PC-3 (cell line): ENCODE measurements at regions not wholly inside any gene's neighbourhood (a gene's known extent, or its start where the extent isn't known, plus 50 kb on each side); places are given as distances from the start of the nearest gene placed in this dataset.
A peak's percentile ranks its signal among the peaks of the same experiment; 100 is the strongest.

Source experiments
- ATAC-seq: fragments of 200-7000 bp; cut with Tn5 transposase; 2 replicates; pipeline ENCODE4 v1.9.1; 2020; ENCODE audit warnings: mild to moderate bottlenecking, moderate library complexity
- BruUV-seq: library from RNA; stranded (reverse); fragments of 400-500 nt; replicated peaks from 2 replicates; lab custom pipeline; 2021; lab: Mats Ljungman, UMichigan
- CTCF ChIA-PET: fragments of 300-600 bp; sonication (Branson Sonifier 250); formaldehyde crosslinking; loops from one replicate; lab custom pipeline; 2022; ENCODE audit warnings: antibody characterized with exemption; lab: Charles Lee
- POLR2A ChIA-PET: fragments of 300-600 bp; sonication (Branson Sonifier 250); formaldehyde crosslinking; loops from one replicate; lab custom pipeline; 2022; ENCODE audit warnings: antibody characterized with exemption; ENCODE audit not compliant: unreplicated experiment; lab: Charles Lee
- DNase-seq: peaks from one replicate; pipeline ENCODE4 v3.0.0-alpha.2; 2015
- H2AFZ ChIP-seq: fragments of 300-600 bp; sonication (generic); 2 replicates; pipeline ENCODE4 v1.6.0; 2016; ENCODE audit warnings: antibody characterized with exemption, low read length
- H3F3A ChIP-seq: fragments of 300-600 bp; sonication (generic); one replicate; pipeline ENCODE4 v1.6.0; 2017; ENCODE audit warnings: antibody characterized with exemption, low read length, control low read depth, mild to moderate bottlenecking; ENCODE audit not compliant: unreplicated experiment
- H3K27ac ChIP-seq: fragments of 300-600 bp; sonication (generic); 2 replicates; pipeline ENCODE4 v1.5.1; 2016; ENCODE audit warnings: mild to moderate bottlenecking, low read length
- H3K27me3 ChIP-seq: fragments of 300-600 bp; sonication (generic); 2 replicates; pipeline ENCODE4 v1.6.1; 2016; ENCODE audit warnings: low read length, mixed read lengths
- H3K36me3 ChIP-seq: fragments of 300-600 bp; sonication (generic); 2 replicates; pipeline ENCODE4 v1.6.1; 2016; ENCODE audit warnings: low read depth, mixed run types, low read length, mixed read lengths
- H3K4me1 ChIP-seq: fragments of 300-600 bp; sonication (generic); 2 replicates; pipeline ENCODE4 v1.5.1; 2016; ENCODE audit warnings: low read length; ENCODE audit not compliant: insufficient read depth
- H3K4me2 ChIP-seq: fragments of 300-600 bp; sonication (generic); 2 replicates; pipeline ENCODE4 v1.6.0; 2016; ENCODE audit warnings: low read length
- H3K4me3 ChIP-seq: fragments of 300-600 bp; sonication (generic); 2 replicates; pipeline ENCODE4 v1.5.1; 2016; ENCODE audit warnings: mild to moderate bottlenecking, low read length, mixed read lengths
- H3K79me2 ChIP-seq: fragments of 300-600 bp; sonication (generic); 2 replicates; pipeline ENCODE4 v1.6.1; 2017; ENCODE audit warnings: low read length, mixed read lengths
- H3K9ac ChIP-seq: fragments of 300-600 bp; sonication (generic); 2 replicates; pipeline ENCODE4 v1.6.0; 2016; ENCODE audit warnings: mild to moderate bottlenecking, low read length
- H3K9me2 ChIP-seq: fragments of 300-600 bp; sonication (generic); replicated peaks from 2 replicates; pipeline ENCODE4 v1.6.1; 2016; ENCODE audit warnings: mixed run types, low read length, mixed read lengths
- H3K9me3 ChIP-seq: fragments of 300-600 bp; sonication (generic); 2 replicates; pipeline ENCODE4 v1.6.1; 2016; ENCODE audit warnings: low read length, mixed read lengths
- H4K20me1 ChIP-seq: fragments of 300-600 bp; sonication (generic); 2 replicates; pipeline ENCODE4 v1.6.1; 2016; ENCODE audit warnings: low read length, mixed read lengths
- CTCF ChIP-seq: fragments of 300-600 bp; sonication (generic); conservative IDR thresholded peaks from 2 replicates; pipeline ENCODE4 v1.5.1; 2017; ENCODE audit warnings: antibody characterized with exemption, low read depth, mild to moderate bottlenecking, low read length
- EZH2 ChIP-seq: fragments of 300-600 bp; sonication (generic); IDR thresholded peaks from one replicate; pipeline ENCODE4 v1.6.1; 2017; ENCODE audit warnings: antibody characterized with exemption, mild to moderate bottlenecking, low read length; ENCODE audit not compliant: unreplicated experiment
- EZH2phosphoT487 ChIP-seq: fragments of 300-600 bp; sonication (generic); IDR thresholded peaks from 2 replicates; pipeline ENCODE4 v1.6.1; 2018; ENCODE audit warnings: mild to moderate bottlenecking, antibody characterized with exemption, low read length, borderline replicate concordance
- intact Hi-C: fragments of 100-400 bp; cut with micrococcal nuclease; formaldehyde crosslinking; loops from 2 replicates; pipeline ENCODE4 v1.9.0; 2023

GRCh38 chr11:41988951-41989572 is 529.6 kb upstream of the LRRC4C start:
- ATAC-seq = no peak
- H3K9ac ChIP-seq = no peak overlapping the region
- H3K9me2 ChIP-seq = no peaks in the 10 kb centered on the region
- ChIA-PET POLR2A (no interaction called here), CTCF (no interaction called here)
- no peaks in the 10 kb centered on the region for H3K27me3 ChIP-seq
- H4K20me1 ChIP-seq = no peaks in the 10 kb centered on the region
- no peak overlapping the region for H3K4me2 ChIP-seq
- DNase-seq = no peak
- no peaks in the 10 kb centered on the region for H3F3A ChIP-seq
- no peak for TF ChIP-seq EZH2phosphoT487
- TF ChIP-seq CTCF = no peak
- TF ChIP-seq EZH2 = no peak
- no peaks in the 10 kb centered on the region for H3K9me3 ChIP-seq
- no TSS peak for BruUV-seq
- no peak overlapping the region for H3K4me3 ChIP-seq
- no peaks in the 10 kb centered on the region for H3K36me3 ChIP-seq
- 0 out of 2 replicates have a peak, but pooled peaks cover 8% of the 10 kb centered on the region for H3K4me1 ChIP-seq
- intact Hi-C loops = no loop called here
- no peaks in the 10 kb centered on the region for H3K79me2 ChIP-seq
- H2AFZ ChIP-seq = no peak overlapping the region
- no peak overlapping the region for H3K27ac ChIP-seq

DNA sequence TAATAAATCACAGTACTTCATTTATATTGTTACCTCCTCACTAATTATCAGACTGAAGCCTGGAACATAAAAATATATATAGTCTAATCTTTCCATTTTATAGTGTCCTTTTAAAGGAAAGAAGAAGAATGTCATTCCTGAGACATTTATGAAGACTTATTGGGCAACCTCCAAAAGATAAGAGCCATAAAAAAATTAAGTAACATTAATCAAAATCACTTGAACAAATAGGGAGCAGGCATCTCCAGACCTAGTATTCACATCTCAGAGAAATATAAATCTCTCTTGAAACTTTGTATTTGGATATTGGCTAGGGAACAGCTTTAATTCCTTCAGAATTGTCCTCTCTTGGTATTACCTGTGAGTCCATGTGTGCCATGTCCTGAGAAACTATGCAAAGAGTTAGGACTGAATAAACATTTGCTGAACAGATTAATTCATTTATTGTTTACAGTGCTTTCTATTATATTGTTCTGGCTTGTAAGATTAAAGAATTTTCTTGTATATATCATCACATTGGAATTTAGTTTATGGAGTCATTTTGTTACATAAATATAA is 530.5 kb upstream of the LRRC4C start:
- Histone ChIP-seq H3K79me2 (no peaks in the 10 kb centered on the region), H3K27ac (peak overlapping the region; percentile 24; the same call in 1 of the 2 replicates), H3F3A (no peaks in the 10 kb centered on the region), H3K4me2 (peak overlapping the region; percentile 23; the same call in 1 of the 2 replicates), H3K4me3 (no peak overlapping the region), H4K20me1 (no peaks in the 10 kb centered on the region), H3K9me2 (no peaks in the 10 kb centered on the region), H3K9me3 (no peaks in the 10 kb centered on the region), H3K27me3 (no peaks in the 10 kb centered on the region), H3K9ac (no peak overlapping the region), H3K4me1 (0 out of 2 replicates have a peak, but pooled peaks cover 8% of the 10 kb centered on the region), H2AFZ (no peak overlapping the region), H3K36me3 (no peaks in the 10 kb centered on the region)
- CTCF ChIA-PET = no interaction called here
- TF ChIP-seq EZH2 = no peak
- no peak for TF ChIP-seq EZH2phosphoT487
- TF ChIP-seq CTCF = no peak
- POLR2A ChIA-PET = no interaction called here
- BruUV-seq = no TSS peak
- intact Hi-C loops = no loop called here
- peak; percentile 50 for DNase-seq
- no peak for ATAC-seq

- TF ChIP-seq CTCF = no peak
- no peak for TF ChIP-seq EZH2phosphoT487
- no peak for TF ChIP-seq EZH2
- Histone ChIP-seq H3K4me3 (no peak overlapping the region), H3K9me2 (no peaks in the 10 kb centered on the region), H4K20me1 (no peaks in the 10 kb centered on the region), H3K9ac (no peak overlapping the region), H3K36me3 (no peaks in the 10 kb centered on the region), H3K27ac (no peak overlapping the region), H3K9me3 (no peaks in the 10 kb centered on the region), H3K4me2 (no peak overlapping the region), H3K79me2 (no peaks in the 10 kb centered on the region), H3K4me1 (no peaks in the 10 kb centered on the region), H3F3A (no peaks in the 10 kb centered on the region), H3K27me3 (no peaks in the 10 kb centered on the region), H2AFZ (no peak overlapping the region)
- BruUV-seq = no TSS peak
- DNase-seq (no peak), ATAC-seq (no peak)
- intact Hi-C loops = no loop called here
- POLR2A ChIA-PET = no interaction called here
- CTCF ChIA-PET = no interaction called here
Measured at GRCh38 chr11:41996533-41996932, 537.1 kb upstream of the LRRC4C start.
